Spleen (tissue), 11 donors: ENCODE measurements at regions not wholly inside any gene's neighbourhood (a gene's known extent, or its start where the extent isn't known, plus 50 kb on each side); places are given as distances from the start of the nearest gene placed in this dataset.

Experiments used
- DNase-seq: peaks from one replicate; pipeline ENCODE4 v3.0.0-alpha.2; 2020
- H3K27ac ChIP-seq, 8 donors: fragments of 200-600 bp; sonication (generic) in 7 of 8; 1 replicate in 4 of 8; 2 replicates in 4 of 8; pipeline versions ENCODE4 v1.5.0 to v1.8.0; 2016 to 2021; ENCODE audit warnings: inconsistent platforms in 4 of 8, mild to moderate bottlenecking in 4 of 8, moderate library complexity in 1 of 8
- H3K27me3 ChIP-seq, 7 donors: fragments of 200-600 bp; sonication (generic) in 6 of 7; replicated peaks in 1 of 7; 1 replicate in 4 of 7; 2 replicates in 3 of 7; pipeline versions ENCODE4 v1.5.0 to v1.8.0; 2016 to 2021; ENCODE audit warnings: inconsistent platforms in 3 of 7, mild to moderate bottlenecking in 1 of 7
- H3K36me3 ChIP-seq, 6 donors: fragments of 200-600 bp; sonication (generic) in 5 of 6; 1 replicate in 4 of 6; 2 replicates in 2 of 6; pipeline versions ENCODE4 v1.5.0 to v1.8.0; 2016 to 2021; ENCODE audit warnings: inconsistent platforms in 2 of 6
- H3K4me1 ChIP-seq, 6 donors: fragments of 200-600 bp; sonication (generic) in 5 of 6; 1 replicate in 3 of 6; 2 replicates in 3 of 6; pipeline versions ENCODE4 v1.5.0 to v1.8.0; 2016 to 2021; ENCODE audit warnings: inconsistent platforms in 3 of 6
- H3K4me3 ChIP-seq, 8 donors: fragments of 200-600 bp; sonication (generic) in 7 of 8; 1 replicate in 4 of 8; 2 replicates in 4 of 8; pipeline versions ENCODE4 v1.5.0 to v1.8.0; 2016 to 2021; ENCODE audit warnings: inconsistent platforms in 4 of 8, mild to moderate bottlenecking in 4 of 8, moderate library complexity in 2 of 8
- H3K9me3 ChIP-seq, 8 donors: fragments of 200-600 bp; sonication (generic) in 7 of 8; 1 replicate in 4 of 8; 2 replicates in 4 of 8; pipeline versions ENCODE4 v1.5.0 to v1.8.0; 2016 to 2021; ENCODE audit warnings: inconsistent platforms in 4 of 8
- POLR2A ChIP-seq, 3 donors: fragments of 450-650 bp; IDR thresholded peaks; one replicate each; pipeline ENCODE4 v1.5.1; 2017; ENCODE audit warnings: antibody characterized with exemption in 3 of 3, mild to moderate bottlenecking in 1 of 3
- POLR2AphosphoS5 ChIP-seq, 3 donors: sonication (generic); formaldehyde crosslinking; IDR thresholded peaks; one replicate each; pipeline ENCODE4 v1.5.1; 2017; ENCODE audit warnings: antibody characterized with exemption in 3 of 3
- WGBS, 5 donors: extraction: QIAGEN DNeasy Blood & Tissue Kit in 3 of 5; methylation state at CpG; one replicate each; pipeline versions ENCODE4 v1.1.5 to v1.1.7; 2013 to 2018; 5-methylcytosine and 5-hydroxymethylcytosine counted together
- intact Hi-C: fragments of 100-400 bp; cut with DNase I; formaldehyde crosslinking; loops from one replicate; pipeline ENCODE4 v1.15.0; 2023; ENCODE audit warnings: low total_unique reads
- TF ChIP-seq, protein P1 (sequence below), 11 experiments: fragments of 200-600 bp in 7 of 11; fragments of 450-650 bp in 4 of 11; sonication (generic) in 4 of 11; IDR thresholded peaks in 8 of 11; conservative IDR thresholded peaks in 3 of 11; 1 replicate in 7 of 11; 2 replicates in 4 of 11; pipeline versions ENCODE4 v1.4.0 to v1.8.0; 2016 to 2021; ENCODE audit warnings: antibody characterized with exemption in 11 of 11, inconsistent platforms in 4 of 11, mild to moderate bottlenecking in 1 of 11
- donor health status: healthy with polysubstance abuse.
- donor health status: DM: no; HTN: no; CAD: no; lungs with moderate emphysema.
- donor health status: DM: no; HTN: no; CAD: no.
- donor health status: Bipolar disorder and iron deficiency.
- donor health status: healthy.
- donor health status: DM: no; HTN: no; CAD: no.
- donor health status: DM: yes; HTN: yes; CAD: no.

- no peak for DNase-seq
- WGBS, 5 donors, result 78 to 87% (median 83%) methylated on average over 6 of the region's 6 CpGs
- no peak overlapping the region for H3K27ac ChIP-seq
- intact Hi-C loops, result no loop called here
- no peaks in the 10 kb centered on the region for H3K27me3 ChIP-seq
- H3K4me1 ChIP-seq, result no peaks in the 10 kb centered on the region
- H3K36me3 ChIP-seq, result no peaks in the 10 kb centered on the region
- no peak overlapping the region for H3K4me3 ChIP-seq
- no peak for TF ChIP-seq POLR2A (IDR thresholded peaks at IDR 0.05)
- TF ChIP-seq, protein P1, sequence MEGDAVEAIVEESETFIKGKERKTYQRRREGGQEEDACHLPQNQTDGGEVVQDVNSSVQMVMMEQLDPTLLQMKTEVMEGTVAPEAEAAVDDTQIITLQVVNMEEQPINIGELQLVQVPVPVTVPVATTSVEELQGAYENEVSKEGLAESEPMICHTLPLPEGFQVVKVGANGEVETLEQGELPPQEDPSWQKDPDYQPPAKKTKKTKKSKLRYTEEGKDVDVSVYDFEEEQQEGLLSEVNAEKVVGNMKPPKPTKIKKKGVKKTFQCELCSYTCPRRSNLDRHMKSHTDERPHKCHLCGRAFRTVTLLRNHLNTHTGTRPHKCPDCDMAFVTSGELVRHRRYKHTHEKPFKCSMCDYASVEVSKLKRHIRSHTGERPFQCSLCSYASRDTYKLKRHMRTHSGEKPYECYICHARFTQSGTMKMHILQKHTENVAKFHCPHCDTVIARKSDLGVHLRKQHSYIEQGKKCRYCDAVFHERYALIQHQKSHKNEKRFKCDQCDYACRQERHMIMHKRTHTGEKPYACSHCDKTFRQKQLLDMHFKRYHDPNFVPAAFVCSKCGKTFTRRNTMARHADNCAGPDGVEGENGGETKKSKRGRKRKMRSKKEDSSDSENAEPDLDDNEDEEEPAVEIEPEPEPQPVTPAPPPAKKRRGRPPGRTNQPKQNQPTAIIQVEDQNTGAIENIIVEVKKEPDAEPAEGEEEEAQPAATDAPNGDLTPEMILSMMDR (IDR thresholded peaks at IDR 0.05 in 8 of 11, conservative IDR thresholded peaks at IDR 0.05 in 3 of 11), result no peak
- no peak for TF ChIP-seq POLR2AphosphoS5 (IDR thresholded peaks at IDR 0.05)
- no peaks in the 10 kb centered on the region for H3K9me3 ChIP-seq
Observed at GRCh38 chr3:25349828-25350724, 78.0 kb upstream of the RARB start.

GRCh38 chr3:25350725-25351114 lies 77.3 kb upstream of the RARB start:
- intact Hi-C loops, result no loop called here
- Histone ChIP-seq H3K27me3 (no peaks in the 10 kb centered on the region), H3K27ac (no peak overlapping the region), H3K36me3 (no peaks in the 10 kb centered on the region), H3K4me3 (no peak overlapping the region), H3K9me3 (no peaks in the 10 kb centered on the region), H3K4me1 (no peaks in the 10 kb centered on the region)
- TF ChIP-seq POLR2A (IDR thresholded peaks at IDR 0.05) (no peak), POLR2AphosphoS5 (IDR thresholded peaks at IDR 0.05) (no peak)
- TF ChIP-seq, protein P1 (IDR thresholded peaks at IDR 0.05 in 8 of 11, conservative IDR thresholded peaks at IDR 0.05 in 3 of 11), result no peak
- WGBS, 5 donors, result 81 to 89% (median 84%) methylated on average over 5 of the region's 5 CpGs
- no peak for DNase-seq

DNA sequence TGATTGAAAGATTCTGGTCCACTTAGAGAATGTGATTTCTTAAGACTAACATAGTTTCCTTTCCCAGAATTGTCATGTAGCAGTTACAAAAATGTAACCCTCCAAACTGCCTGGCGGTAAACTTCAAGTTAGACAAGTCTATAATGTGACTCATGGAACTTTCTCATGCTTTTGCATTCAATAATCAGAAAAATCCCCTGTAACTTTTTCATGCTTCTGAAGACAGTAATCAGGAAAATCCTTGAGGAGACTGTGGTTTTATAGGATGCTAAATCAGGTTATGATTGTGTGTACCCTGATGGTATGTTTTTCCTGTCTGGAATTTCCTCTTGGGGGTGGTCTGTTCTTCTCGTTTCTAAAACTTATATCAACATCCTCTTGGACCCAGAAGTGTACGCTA lies 74.0 kb upstream of the RARB start:
- Histone ChIP-seq H3K36me3 (no peaks in the 10 kb centered on the region), H3K27ac (no peak overlapping the region), H3K4me3 (no peak overlapping the region), H3K4me1 (no peaks in the 10 kb centered on the region), H3K27me3 (no peaks in the 10 kb centered on the region), H3K9me3 (peaks cover 0 to 18% (median 0%) of the 10 kb centered on the region in 8 donors)
- TF ChIP-seq POLR2A (IDR thresholded peaks at IDR 0.05), result no peak
- no peak for TF ChIP-seq POLR2AphosphoS5 (IDR thresholded peaks at IDR 0.05)
- TF ChIP-seq, protein P1 (IDR thresholded peaks at IDR 0.05 in 8 of 11, conservative IDR thresholded peaks at IDR 0.05 in 3 of 11), result no peak
- WGBS, 5 donors, result 63 to 66% (median 66%) methylated on average over 3 of the region's 3 CpGs
- intact Hi-C loops, result no loop called here
- no peak for DNase-seq

- no peaks in the 10 kb centered on the region for H3K4me1 ChIP-seq
- H3K4me3 ChIP-seq, result no peak overlapping the region
- intact Hi-C loops, result no loop called here
- H3K9me3 ChIP-seq, result peaks cover 0 to 18% (median 0%) of the 10 kb centered on the region in 8 donors
- no peaks in the 10 kb centered on the region for H3K36me3 ChIP-seq
- 51 to 67% (median 61%) methylated on average over 4 of the region's 4 CpGs for WGBS, 5 donors
- H3K27ac ChIP-seq, result no peak overlapping the region
- H3K27me3 ChIP-seq, result no peaks in the 10 kb centered on the region
- DNase-seq, result no peak
- TF ChIP-seq, protein P1 (IDR thresholded peaks at IDR 0.05 in 8 of 11, conservative IDR thresholded peaks at IDR 0.05 in 3 of 11), result no peak
- TF ChIP-seq POLR2A (IDR thresholded peaks at IDR 0.05) (no peak), POLR2AphosphoS5 (IDR thresholded peaks at IDR 0.05) (no peak)
Observed at GRCh38 chr3:25355034-25355885, 72.8 kb upstream of the RARB start.
